Amniotic epithelial cell (primary cell): ENCODE measurements at regions not wholly inside any gene's neighbourhood (a gene's known extent, or its start where the extent isn't known, plus 50 kb on each side); places are given as distances from the start of the nearest gene placed in this dataset.
"Not testable (repeated sequence)": the region's sequence is repeated elsewhere in the genome, so short reads cannot be mapped to it uniquely, and the experiment has no call there.

Experiments
- DNase-seq: peaks from one replicate; pipeline ENCODE4 v3.0.0-alpha.2; 2010; ENCODE audit warnings: low read depth

DNA sequence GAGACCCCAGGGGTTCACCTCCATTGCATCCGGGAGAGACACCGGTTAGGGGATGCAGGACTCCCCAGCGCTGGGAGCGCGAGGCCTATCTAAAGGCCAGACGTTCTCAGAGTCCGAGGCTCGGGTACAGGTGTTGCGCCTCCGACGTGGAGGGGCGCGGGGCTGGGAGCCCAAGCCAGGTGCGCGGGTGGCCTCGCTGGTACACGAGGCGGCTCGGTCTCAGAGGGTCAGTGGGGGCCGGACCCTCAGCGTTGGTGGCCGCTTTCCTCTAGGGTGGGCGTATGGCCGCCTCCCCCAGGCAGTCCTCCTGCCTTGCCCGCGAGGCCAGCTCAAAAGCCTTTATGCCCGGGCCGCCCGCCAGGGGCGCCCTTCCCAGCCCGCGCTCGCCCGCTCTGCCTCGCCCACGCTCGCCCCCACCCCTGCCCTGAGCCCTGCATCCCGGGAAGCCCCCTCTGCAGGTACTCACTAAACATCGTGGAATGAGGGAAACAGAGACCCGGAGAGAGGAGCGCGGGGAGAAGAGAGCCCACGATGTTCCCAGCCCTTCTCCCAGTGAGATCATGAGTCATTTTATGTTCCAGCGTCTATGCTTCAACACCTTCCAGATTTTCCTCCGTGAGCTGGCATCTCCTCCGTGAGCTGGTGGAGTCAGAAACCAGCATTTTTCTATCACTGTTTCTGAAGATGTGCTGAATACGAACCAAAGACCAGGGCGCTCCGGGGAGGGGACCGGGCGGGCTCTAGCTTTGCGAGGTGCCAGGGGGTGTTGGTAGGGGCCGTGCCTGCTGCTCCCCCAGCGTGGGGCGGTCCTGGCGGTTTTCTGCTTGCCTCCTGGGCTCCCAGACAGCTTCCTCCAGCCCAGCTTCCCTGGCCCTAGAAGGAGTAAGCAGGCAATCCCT lies 73.8 kb downstream of the DIO3 start:
- no peak for DNase-seq

DNA sequence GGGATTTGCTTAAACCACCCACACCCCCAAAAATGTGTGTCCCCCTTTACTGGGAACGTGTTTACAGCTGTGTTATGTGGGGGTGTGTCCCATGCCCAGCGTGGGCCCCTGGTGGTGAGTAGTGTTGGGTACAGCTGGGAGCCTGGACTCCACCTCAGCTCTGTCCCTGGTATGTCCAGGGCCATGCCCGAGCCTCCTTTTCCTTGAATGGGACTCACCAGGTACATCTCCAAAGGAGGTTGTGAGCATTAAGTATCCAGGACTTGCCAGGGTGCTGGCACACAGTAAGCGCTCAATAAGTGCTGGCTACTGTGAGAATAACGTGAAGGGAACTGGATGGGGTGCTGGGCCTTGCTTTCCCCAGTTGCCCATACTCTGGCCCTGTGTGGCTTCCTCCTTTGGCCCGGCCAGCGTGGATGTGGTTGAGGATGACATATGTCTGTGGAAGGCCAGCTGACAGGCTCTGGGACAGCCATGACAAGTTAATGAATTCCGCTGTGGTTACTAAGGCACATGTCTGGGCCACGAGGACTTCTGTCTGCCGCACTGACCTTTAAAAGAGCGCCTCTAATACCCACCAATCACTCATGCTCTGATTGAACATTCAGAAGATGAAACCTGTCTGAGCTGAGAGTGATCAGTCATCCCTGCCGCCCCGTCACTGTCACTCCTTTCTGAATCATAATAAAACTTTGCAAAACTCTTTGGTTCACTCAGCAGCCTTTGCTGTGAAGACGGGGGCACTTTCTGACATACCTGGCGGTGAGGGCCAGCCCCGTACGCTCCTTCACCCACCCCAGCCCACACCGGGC lies 74.7 kb downstream of the DIO3 start:
- DNase-seq = no peak

DNA sequence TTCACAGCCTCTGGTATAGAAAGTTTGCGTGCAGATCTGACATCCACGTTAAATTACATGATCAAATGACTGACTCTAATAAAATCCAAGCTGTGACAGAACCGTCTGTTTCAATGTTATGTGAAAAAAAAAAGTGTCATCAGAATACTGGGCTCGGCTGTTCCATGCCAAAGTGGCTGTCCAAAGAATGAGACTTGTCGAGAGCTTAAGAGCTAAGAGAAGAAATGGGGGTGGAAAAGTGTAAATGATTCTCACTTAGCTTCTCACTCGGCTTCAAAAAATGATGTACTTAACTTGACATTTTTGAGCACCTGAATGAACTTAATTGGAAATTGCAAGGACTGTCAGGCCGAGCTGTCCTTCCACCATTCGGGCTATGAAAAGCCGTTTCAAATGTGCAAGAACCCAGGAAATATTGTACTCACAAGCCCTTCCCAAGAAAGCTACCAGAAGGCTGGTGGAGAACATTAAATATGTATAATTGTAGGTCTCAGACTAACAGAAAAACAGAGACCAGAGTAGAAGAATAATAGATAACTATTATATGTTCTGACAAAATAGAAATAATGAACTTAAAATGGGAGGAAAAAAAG lies 78.0 kb downstream of the DIO3 start:
- no peak for DNase-seq

DNA sequence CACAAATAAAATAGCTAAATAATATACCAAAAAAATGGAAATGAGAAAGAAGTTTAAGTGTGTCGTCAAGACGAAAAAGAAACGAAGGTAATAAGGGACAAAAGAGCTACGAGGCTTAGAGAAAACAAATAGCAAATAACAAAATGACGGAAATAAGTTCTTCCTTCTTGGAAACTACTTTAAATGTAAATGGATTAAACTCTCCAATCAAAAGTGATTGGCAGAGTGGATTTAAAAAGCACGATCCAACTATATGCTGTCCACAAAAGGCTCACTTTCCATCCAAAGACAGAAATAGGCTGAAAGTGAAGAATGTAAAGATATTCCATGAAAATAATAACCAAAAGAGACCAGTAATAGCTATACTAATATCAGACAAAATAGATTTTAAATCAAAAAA lies 82.4 kb downstream of the DIO3 start:
- no peak for DNase-seq

DNA sequence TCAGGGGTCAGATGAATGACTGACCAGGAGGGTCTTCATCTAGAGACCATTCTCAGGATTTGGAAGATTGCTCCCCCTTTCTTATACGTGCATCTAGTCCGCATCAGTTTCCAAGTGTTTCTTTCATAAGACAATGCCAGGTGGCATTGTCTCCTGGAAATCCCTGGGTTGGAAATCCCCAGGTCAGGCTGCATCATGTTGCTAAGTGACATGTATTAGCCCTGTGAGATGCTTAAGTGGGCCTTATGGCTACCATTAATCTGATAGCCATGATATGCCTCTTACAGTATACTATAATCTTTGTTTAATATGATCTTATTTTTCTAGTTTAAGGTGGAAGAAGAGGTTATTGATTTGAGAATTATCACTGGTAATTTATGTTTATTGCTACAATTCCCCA lies 92.8 kb downstream of the DIO3 start:
- no peak for DNase-seq

DNA sequence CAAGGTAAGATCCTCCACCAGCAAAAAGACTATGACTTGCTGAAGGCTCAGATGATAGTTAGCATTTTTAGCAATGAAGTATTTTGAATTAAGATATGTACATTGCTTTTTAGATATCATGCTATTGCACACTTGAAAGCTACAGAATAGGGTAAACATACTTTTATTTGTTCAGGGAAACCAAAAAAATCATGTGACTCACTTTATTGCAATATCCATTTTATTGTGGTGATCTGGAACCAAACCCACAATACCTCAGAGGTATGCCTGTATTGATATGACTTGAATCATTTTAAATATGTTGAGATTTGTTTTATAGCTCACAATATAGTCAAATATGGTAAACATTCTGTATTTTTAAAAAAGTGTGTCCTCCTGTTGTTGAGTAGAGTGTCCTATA lies 96.1 kb downstream of the DIO3 start:
- no peak for DNase-seq

DNA sequence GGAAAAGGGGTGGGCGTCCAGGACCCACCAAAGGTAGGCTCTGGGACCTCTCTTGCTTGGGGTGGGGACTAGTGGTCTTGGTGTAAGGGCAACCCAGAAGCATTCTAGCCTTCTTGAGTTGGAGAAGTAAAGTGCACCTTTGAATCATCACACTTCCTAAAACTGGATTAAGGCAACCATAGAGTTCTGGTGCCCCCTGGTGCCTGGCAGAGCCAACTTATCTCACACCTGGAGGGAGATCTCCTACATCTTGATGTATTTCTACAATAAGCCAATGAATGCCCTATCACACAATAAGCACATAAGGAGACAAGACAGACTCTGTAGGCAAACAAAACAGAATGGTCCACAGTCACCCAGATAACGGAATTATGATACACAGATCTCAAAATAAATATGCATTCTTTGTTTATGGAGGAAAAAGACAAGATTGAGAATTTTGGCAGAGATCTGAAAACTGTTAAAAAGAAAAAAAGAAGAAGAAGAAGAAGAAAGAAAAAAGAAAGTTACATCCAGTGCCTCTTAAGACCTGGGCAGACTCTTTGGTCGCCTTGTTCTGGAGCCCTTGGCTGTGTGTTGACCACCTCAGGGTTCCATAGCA lies 95.9 kb upstream of the PPP2R5C start:
- DNase-seq = peak; percentile 49

DNA sequence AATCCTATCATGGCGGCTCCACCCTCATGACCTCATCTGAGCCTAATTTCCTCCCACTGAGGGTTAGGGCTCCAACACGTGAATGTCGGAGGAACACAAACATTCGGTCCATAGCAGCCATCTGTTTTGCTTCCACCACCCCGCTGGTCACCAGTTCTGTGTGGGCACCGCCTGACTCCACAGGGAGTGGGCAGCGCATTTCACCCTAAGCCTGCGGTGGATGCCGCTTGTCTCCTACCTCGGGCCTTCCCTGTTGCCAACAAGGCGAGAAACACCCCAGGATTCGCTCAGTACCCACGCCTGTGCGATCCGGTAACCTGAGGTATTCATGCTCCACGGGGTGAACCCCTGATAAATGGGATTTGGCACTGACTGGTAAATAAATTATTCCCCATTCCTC lies 95.2 kb upstream of the PPP2R5C start:
- no peak for DNase-seq

DNA sequence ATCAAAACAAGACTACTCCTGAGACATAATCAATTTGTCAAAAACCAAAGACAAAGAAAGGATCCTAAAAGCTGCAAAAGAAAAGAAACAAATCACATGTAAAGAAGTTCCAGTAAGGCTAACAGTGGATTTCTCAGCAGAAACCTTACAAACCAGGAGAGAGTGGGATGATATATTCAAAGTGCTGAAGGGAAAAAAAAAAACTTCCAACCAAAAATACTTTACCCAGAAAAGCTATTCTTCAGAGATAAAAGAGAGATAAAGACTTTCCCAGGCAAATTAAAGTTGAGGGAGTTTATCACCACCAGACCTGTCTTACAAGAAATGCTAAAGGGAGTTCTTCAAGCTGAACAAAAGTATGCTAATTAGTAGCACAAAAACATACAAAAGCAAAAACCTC lies 91.9 kb upstream of the PPP2R5C start:
- DNase-seq = no peak

DNA sequence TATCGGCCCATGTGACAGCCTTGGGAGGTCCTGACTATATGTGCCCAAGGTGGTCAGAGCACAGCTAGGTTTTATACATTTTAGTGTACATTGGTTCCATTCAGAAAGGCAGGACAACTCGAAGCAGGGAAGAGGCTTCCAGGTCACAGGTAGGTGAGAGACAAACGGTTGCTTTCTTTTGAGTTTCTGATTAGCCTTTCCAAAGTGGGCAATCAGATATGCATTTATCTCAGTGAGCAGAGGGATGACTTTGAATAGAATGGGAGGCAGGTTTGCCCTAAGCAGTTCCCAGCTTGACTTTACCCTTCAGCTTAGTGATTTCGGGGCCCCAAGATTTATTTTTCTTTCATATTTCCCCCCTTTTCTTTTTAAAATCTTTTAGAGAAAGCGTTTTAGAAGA lies 87.6 kb upstream of the PPP2R5C start:
- no peak for DNase-seq

DNA sequence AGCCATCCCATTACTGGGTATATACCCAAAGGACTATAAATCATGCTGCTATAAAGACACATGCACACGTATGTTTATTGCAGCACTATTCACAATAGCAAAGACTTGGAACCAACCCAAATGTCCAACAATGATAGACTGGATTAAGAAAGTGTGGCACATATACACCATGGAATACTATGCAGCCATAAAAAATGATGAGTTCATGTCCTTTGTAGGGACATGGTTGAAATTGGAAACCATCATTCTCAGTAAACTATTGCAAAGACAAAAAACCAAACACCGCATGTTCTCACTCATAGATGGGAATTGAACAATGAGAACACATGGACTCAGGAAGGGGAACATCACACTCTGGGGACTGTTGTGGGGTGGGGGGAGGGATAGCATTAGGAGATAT lies 85.7 kb upstream of the PPP2R5C start:
- not testable (repeated sequence) for DNase-seq

DNA sequence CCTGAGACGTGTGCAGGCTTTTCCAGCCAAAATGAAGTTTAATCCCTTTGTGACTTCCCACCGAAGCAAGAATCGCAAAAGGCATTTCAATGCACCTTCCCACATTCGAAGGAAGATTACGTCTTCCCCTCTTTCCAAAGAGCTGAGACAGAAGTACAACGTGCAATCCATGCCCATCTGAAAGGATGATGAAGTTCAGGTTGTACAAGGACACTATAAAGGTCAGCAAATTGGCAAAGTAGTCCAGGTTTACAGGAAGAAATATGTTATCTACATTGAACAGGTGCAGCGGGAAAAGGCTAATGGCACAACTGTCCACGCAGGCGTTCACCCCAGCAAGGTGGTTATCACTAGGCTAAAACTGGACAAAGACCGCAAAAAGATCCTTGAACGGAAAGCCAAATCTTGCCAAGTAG lies 83.6 kb upstream of the PPP2R5C start:
- not testable (repeated sequence) for DNase-seq

DNA sequence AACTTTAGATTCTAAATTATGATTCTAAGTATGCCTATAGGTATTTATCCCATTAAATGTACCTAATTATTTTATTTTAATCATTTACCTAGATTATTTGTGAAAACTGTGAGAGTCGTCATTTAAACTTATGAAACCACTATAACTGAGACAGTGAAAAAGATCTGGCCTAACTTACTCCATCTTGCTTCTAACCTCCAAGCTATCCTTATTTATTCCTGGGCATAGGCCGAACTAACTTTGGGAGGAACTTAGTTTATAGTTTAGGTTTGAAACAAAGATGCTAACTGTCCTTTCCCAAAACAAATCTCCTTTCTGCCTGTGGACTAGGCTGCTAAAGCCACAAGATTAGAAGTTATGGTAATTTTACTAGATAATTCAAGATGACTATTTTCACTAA lies 79.7 kb upstream of the PPP2R5C start:
- no peak for DNase-seq

DNA sequence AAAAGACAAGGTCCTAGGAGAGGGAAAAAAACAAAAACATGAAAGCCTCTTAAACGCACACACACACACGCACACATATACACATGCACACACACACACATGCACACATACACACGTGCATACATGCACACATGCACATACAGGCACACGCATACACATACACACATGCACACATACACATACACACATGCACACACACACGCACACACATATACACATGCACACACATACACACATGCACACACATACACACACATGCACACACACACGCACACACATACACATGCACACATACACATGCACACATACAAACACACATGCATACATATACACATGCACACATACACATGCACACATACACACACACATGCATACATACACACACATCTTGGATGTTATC lies 78.1 kb upstream of the PPP2R5C start:
- DNase-seq = no peak

DNA sequence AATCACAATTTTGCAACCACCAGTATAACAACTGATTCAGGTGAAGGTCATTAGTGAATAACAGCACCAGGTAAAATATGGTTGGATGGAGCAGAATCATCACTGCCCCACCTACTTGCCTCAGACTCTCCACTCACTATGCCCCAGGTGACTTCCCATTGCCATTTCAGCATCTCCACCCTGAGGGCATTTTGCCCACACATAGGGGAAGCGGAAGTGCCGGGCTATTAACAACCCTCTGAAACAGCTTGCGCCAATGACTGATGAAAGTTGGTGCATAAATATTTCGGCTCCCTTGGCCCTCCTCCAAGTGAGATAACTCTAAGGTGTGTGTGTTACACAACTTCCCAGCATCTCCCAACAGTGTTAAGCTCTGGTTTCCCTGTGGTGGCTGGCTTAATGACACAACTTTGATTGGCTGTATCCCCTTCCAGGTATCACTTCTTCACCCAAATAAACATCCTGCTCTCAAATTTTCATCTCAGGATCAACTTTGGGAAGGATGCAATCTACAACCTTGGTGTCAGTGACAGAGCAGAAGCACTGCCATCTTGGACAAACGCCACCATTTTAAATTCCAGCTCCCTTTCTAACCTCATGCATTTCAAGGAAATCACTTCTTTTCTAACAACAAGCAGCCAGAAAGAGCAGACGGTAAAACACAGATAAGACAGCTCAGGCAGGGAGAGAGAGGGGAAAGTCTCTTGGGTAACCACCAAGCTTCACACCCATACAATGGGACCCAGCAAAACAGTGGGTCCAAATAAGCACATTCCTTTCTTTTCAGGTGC lies 73.6 kb upstream of the PPP2R5C start:
- DNase-seq = no peak

DNA sequence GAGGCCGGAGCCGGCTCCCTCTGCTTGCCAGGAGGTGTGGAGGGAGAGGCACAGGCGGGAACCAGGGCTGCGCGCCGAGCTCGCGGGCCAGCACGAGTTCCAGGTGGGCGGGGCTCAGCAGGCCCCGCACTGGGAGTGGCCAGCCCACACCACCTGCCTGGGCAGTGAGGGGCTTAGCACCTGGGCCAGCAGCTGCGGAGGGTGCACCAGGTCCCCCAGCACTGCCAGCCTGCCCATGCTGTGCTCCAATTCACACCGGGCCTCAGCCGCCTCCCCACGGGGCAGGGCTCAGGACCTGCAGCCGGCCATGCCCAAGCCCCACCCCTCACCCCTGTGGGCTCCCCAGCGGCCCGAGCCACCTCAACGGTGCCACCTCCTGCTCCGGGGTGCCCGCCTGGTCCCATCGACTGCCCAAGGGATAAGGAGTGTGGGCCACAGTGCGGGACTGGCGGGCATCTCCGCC lies 72.4 kb upstream of the PPP2R5C start:
- DNase-seq = no peak

DNA sequence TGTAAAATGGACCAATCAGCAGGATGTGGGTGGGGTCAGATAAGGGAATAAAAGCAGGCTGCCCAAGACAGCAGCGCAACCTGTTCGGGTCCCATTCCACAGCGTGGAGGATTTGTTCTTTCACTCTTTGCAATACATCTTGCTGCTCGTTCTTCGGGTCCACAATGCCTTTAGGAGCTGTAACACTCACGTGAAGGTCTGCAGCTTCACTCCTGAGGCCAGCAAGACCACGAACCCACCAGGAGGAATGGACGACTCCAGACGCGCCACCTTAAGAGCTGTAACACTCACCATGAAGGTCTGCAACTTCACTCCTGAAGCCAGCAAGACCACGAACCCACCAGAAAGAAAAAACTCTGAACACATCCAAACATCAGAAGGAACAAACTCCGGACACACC lies 71.5 kb upstream of the PPP2R5C start:
- DNase-seq = not testable (repeated sequence)

DNA sequence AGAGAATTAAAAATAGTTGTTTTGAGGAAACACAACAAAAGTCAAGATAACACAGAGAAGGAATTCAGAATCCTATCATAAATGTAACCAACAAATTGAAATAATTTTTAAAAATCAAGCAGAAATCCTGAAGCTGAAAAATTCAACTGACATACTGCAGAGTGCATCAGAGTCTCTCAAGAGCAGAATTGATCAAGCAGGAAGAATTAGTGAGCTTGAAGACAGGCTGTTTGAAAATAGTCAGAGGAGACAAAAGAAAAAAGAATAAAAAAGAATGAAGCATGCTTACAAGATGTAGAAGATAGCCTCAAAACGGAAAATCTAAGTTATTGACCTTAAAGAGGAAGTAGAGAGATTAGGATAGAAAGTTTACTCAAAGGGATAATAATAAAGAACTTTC lies 65.8 kb upstream of the PPP2R5C start:
- DNase-seq = no peak

DNA sequence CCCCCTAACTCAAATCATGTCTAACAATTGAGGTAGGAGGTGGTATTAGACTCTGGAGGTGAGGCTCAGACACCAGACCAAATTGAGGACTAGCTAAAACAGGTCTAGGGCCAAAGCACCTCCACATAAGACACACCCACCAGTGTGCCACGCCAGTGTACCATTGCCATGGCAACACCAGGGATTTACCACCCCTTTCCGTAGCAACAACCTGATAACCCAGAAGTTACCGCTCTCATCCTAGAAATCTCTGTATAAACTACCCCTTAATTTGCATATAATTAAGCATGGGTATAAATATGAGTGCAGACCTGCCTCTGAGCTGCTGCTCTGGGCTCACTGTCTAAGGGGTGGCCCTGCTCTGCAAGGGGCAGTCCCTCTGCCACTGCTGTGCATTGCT lies 57.4 kb upstream of the PPP2R5C start:
- DNase-seq = no peak

DNA sequence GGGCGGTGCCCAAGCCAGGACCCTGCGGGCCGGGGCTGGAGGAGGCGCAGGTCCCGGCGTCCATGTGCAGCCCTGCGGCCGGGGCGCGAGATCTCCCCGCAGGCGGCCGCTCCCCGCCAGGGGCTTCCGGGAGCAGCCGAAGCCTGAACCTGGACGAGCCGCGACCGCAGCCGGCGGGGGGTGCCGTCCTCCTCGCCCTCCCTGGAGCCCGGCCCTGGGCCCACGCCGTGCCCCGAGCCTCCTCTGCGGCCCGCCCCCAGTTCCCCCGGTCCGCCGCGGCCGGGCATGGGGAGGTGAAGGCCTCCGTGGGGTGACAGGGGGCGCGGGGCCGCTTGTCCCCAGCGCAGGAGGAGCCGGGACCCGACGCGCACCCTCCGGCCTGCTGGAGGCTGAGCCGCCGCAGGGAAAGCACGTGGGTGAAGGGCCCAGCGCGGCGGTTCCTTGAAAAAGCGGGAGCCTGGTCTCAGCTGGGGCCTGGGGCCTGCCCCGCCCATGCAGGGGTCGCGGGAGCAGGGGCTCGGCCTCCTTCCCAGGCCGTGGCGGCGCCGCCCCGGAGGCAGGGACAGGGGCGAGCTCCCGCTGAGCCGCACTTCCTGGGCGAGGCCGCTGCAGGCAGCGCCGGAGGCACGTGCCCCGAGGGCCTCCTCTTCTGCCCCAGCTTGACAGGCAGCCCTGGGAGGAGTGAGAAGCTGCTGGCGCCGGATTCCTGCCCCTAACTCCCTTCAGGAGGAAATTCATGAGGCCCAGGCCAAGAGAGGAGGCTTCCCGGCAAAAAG lies 55.6 kb upstream of the PPP2R5C start:
- peak; percentile 34 for DNase-seq
